ENCODE measurements at regions not wholly inside any gene's neighbourhood (a gene's known extent, or its start where the extent isn't known, plus 50 kb on each side); places are given as distances from the start of the nearest gene placed in this dataset.

DNA sequence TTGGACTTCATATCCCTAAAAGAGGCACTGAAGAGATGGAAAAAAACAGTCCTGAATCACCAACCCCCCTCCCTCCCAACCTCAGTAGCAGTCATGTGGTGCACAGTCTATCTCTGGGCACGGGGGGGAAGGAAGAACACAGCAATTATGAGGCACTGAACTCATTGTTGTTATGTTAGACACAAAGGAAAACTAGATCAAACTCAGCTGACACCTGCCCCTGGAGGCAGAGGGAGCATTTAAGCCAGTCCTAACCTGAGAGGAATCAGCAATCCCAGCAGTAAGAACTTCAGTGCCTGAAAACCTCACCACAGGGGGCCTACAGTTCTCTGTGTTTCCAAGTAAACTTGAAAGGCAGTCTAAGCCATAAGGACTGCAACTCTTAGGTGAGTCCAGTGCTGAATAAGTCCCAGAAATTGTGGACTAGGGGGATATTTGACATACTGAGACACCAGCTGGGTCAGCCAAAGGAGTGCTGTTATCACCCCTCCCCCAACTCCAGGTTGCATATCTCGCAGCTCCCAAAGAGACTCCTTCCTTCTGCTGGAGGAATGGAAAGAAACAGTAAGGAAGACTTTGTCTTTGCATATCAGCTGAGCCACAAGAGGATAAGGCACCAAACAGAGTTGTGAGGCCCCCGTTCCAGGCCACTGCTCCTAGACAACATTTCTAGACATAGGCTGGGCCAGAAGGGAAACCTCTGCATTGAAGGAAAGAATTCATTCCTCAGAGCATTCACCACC lies 72.5 kb downstream of the GLYATL1 start:
- peaks cover 8% of the 10 kb centered on the region for H3K4me1 ChIP-seq (ENCODE audit: insufficient read depth)
- TF ChIP-seq CTCF (conservative IDR thresholded peaks at IDR 0.05; ENCODE audit: low read depth in 2 of 2) (0 out of 4 replicates have a peak, but pooled peaks of 1 of the 2 experiments have one; percentile 0), JUNB (IDR thresholded peaks at IDR 0.05; ENCODE audit: unreplicated experiment) (no peak)
- no peak overlapping the region; the same call in 1 of the 2 replicates for H3K27ac Mint-ChIP-seq
- H3K36me3 ChIP-seq (ENCODE audit: insufficient read depth), result no peaks in the 10 kb centered on the region
- H3K79me2 ChIP-seq (replicated peaks; ENCODE audit: insufficient read depth), result no peaks in the 10 kb centered on the region
- peak; percentile 87 for DNase-seq (ENCODE audit: low spot score)
- no peaks in the 10 kb centered on the region for H3F3A ChIP-seq (replicated peaks; ENCODE audit: low read depth)
- peak; percentile 96 for ATAC-seq
- peaks cover 25% of the 10 kb centered on the region for H3K9me3 Mint-ChIP-seq
- H3K27me3 ChIP-seq (ENCODE audit: insufficient read depth), result no peaks in the 10 kb centered on the region
- no peak overlapping the region for H3K4me3 ChIP-seq
- H3K4me1 Mint-ChIP-seq, result peaks cover 16% of the 10 kb centered on the region
- no peak overlapping the region; the same call in 1 of the 3 replicates for H3K4me3 Mint-ChIP-seq
- no peaks in the 10 kb centered on the region for H4K20me1 ChIP-seq (replicated peaks; ENCODE audit: insufficient read depth)
- H3K9me2 ChIP-seq (ENCODE audit: insufficient read depth), result no peaks in the 10 kb centered on the region
- peaks cover 2% of the 10 kb centered on the region for H3K27me3 Mint-ChIP-seq (ENCODE audit: insufficient read depth, low read depth, poor library complexity)
- H3K4me2 ChIP-seq, result peak overlapping the region; percentile 61
- peaks cover 22% of the 10 kb centered on the region for H3K36me3 Mint-ChIP-seq (ENCODE audit: low read depth)
- H3K27ac ChIP-seq (ENCODE audit: low read depth), result no peak overlapping the region
- peak overlapping the region; percentile 16 for H2AFZ ChIP-seq

DNA sequence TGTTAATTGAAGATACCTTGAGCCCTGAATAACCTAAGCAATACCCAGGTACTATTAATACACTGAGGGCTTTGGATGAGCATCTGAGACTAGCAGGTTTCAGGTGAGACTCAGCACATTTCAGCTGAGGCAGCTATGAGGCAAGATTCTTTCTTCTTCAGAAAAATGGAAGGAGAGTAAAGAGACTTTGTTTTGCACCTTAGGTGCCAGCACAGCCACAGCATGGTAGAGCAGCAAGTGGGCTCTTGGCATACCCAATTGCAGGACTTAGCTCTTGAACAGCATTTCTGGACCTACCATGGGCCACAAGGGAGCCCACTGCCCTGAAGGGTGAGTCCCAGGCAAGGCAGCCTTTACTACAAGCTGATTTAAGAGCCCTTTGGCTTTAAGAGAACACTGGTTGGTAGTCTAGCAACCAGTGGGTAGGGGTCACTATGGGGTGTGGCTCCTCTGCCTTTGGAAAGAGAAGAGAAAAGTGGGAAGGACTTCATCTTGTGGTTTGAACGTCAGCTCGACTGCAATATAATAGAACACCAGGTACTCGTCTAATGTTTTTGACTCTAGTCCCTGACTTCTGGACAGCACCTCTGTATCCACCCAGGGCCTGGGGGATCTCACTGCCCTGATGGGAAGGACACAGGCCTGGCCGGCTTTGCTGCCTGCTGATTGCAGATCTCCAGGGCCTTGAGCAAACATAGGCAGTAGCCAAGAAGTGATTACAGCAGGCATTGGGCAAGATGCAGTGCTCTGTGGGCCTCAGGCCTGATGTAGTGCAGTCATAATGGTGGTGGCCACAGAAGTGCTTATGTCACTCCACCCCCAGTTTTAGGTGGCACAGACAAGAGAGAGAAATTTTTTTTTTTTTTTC lies 73.3 kb downstream of the GLYATL1 start:
- Histone ChIP-seq H4K20me1 (replicated peaks; ENCODE audit: insufficient read depth) (no peaks in the 10 kb centered on the region), H3K27ac (ENCODE audit: low read depth) (no peak overlapping the region), H3F3A (replicated peaks; ENCODE audit: low read depth) (no peaks in the 10 kb centered on the region), H2AFZ (peak overlapping the region; percentile 16), H3K9me2 (ENCODE audit: insufficient read depth) (no peaks in the 10 kb centered on the region), H3K27me3 (ENCODE audit: insufficient read depth) (no peaks in the 10 kb centered on the region), H3K4me1 (ENCODE audit: insufficient read depth) (peaks cover 8% of the 10 kb centered on the region), H3K36me3 (ENCODE audit: insufficient read depth) (no peaks in the 10 kb centered on the region), H3K4me3 (no peak overlapping the region), H3K79me2 (replicated peaks; ENCODE audit: insufficient read depth) (no peaks in the 10 kb centered on the region), H3K4me2 (peak overlapping the region; percentile 61)
- no peak for TF ChIP-seq EZH2 (IDR thresholded peaks at IDR 0.05; ENCODE audit: low read depth, unreplicated experiment)
- Mint-ChIP-seq H3K4me3 (no peak overlapping the region), H3K27ac (no peak overlapping the region), H3K9me3 (peaks cover 29% of the 10 kb centered on the region), H3K27me3 (ENCODE audit: insufficient read depth, low read depth, poor library complexity) (peaks cover 2% of the 10 kb centered on the region), H3K4me1 (peaks cover 16% of the 10 kb centered on the region), H3K36me3 (ENCODE audit: low read depth) (peaks cover 22% of the 10 kb centered on the region)
- no peak for DNase-seq (ENCODE audit: low spot score)
- peak; percentile 20; the same call in 1 of the 3 replicates for ATAC-seq

GRCh38 chr11:59025097-59025496 lies 61.0 kb upstream of the GLYATL1B start:
- Mint-ChIP-seq H3K9me3 (no peaks in the 10 kb centered on the region), H3K27ac (no peak overlapping the region), H3K27me3 (ENCODE audit: insufficient read depth, low read depth, poor library complexity) (no peaks in the 10 kb centered on the region), H3K4me1 (peaks cover 5% of the 10 kb centered on the region; the same call in 2 of the 3 replicates), H3K4me3 (no peak overlapping the region), H3K36me3 (ENCODE audit: low read depth) (no peaks in the 10 kb centered on the region)
- no peaks in the 10 kb centered on the region for H3K4me1 ChIP-seq (ENCODE audit: insufficient read depth)
- no peaks in the 10 kb centered on the region for H3K79me2 ChIP-seq (replicated peaks; ENCODE audit: insufficient read depth)
- H3K27me3 ChIP-seq (ENCODE audit: insufficient read depth), result no peaks in the 10 kb centered on the region
- H3K27ac ChIP-seq (ENCODE audit: low read depth), result no peak overlapping the region
- no peak overlapping the region for H3K4me2 ChIP-seq
- ATAC-seq (no peak), DNase-seq (ENCODE audit: low spot score) (no peak)
- H4K20me1 ChIP-seq (replicated peaks; ENCODE audit: insufficient read depth), result no peaks in the 10 kb centered on the region
- TF ChIP-seq NANOG (IDR thresholded peaks at IDR 0.05; ENCODE audit: borderline replicate concordance), result no peak
- TF ChIP-seq ZNF114 (CRISPR knock-in tag; IDR thresholded peaks at IDR 0.05), result no peak
- H2AFZ ChIP-seq, result no peak overlapping the region
- H3K36me3 ChIP-seq (ENCODE audit: insufficient read depth), result no peaks in the 10 kb centered on the region
- no peaks in the 10 kb centered on the region for H3F3A ChIP-seq (replicated peaks; ENCODE audit: low read depth)
- no peaks in the 10 kb centered on the region; the same call in 1 of the 2 replicates for H3K9me2 ChIP-seq (ENCODE audit: insufficient read depth)
- no peak overlapping the region for H3K4me3 ChIP-seq

All from GM23338 (cell line).